ENCODE measurements at regions not wholly inside any gene's neighbourhood (a gene's known extent, or its start where the extent isn't known, plus 50 kb on each side); places are given as distances from the start of the nearest gene placed in this dataset.

DNA sequence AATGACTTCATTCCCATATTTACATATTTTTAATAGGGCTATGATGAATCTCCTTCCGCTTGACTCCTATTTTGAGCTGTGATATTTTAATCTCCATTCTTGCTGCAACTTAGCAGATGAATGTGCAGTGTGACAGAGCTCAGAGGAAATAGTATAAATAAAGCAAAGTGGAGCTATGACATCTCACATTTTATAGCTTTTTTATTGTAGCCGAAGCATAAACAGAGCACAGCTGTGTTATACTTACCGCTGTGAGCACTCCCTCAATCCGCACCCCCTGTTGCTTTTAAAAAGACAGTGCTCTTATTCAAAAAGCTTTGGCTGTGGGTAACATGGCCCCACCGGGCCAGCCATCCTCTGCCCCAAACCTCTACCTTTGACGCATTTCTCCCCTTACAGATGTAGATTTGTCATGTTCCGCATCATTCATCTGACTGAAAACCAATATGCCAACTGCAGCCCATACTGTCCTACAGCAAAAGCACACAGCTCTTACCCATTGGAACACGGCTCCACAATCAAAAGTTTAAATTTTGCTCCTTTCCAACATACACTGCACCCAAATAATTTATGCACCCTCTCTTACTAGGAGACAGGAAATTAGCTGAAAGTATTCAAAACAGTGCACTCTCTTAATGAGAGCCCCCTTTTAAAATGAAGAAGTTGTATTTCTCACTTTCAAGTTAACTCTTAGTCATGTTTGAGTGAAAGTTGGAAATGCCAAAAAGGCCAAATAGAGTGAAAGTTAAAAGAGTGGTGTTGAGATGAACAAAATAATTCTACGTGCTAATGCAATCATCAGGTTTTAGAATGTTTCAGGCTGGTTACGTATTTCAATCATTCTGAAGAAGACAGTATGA is 429.3 kb upstream of the SOX5 start:
- Histone ChIP-seq H3K27ac (ENCODE audit: low read length) (no peak overlapping the region), H3K79me2 (replicated peaks; ENCODE audit: insufficient read depth, low read length) (no peaks in the 10 kb centered on the region), H3K27me3 (ENCODE audit: insufficient read depth, low read depth, low read length) (no peaks in the 10 kb centered on the region), H3F3A (ENCODE audit: insufficient read depth, low read length, poor library complexity, severe bottlenecking) (no peaks in the 10 kb centered on the region), H3K9ac (ENCODE audit: low read length) (no peak overlapping the region), H3K9me3 (ENCODE audit: low read length) (no peaks in the 10 kb centered on the region), H2AFZ (ENCODE audit: low read depth, low read length) (no peak overlapping the region), H4K20me1 (ENCODE audit: insufficient read depth) (no peaks in the 10 kb centered on the region), H3K9me2 (ENCODE audit: insufficient read depth, low read length) (no peaks in the 10 kb centered on the region), H3K4me3 (ENCODE audit: low read length) (no peak overlapping the region), H3K36me3 (ENCODE audit: insufficient read depth, low read length) (no peaks in the 10 kb centered on the region), H3K4me2 (ENCODE audit: low read length) (no peak overlapping the region)
- TF ChIP-seq RAD21 (conservative IDR thresholded peaks at IDR 0.05) = no peak
- TF ChIP-seq REST (IDR thresholded peaks at IDR 0.05; ENCODE audit: borderline replicate concordance) = no peak
- TF ChIP-seq MXI1 (conservative IDR thresholded peaks at IDR 0.05; ENCODE audit: poor library complexity, severe bottlenecking) = no peak
- peak; percentile 65 for TF ChIP-seq POLR2AphosphoS5 (IDR thresholded peaks at IDR 0.05)

DNA sequence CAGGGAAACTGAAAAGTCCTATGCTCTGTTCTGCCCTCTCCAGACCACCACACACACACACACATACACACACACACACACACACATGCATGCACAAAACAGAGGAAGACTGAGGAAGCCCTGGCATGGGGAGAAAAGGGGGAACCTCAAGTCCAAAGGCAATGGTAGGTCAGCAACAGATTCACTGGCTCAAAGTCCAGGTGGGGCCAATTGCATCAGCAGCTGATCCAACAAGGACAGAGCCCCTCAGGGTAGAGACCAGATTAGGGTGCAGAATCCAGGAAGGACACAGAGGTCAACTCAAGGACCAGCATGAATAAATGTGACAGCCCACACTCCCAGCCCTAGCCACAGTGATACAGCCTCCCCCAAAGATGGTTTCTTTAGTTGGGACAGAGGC is 425.0 kb upstream of the SOX5 start:
- H3K4me3 ChIP-seq (ENCODE audit: low read length) = no peak overlapping the region
- H4K20me1 ChIP-seq (ENCODE audit: insufficient read depth) = no peaks in the 10 kb centered on the region
- H3K9me2 ChIP-seq (ENCODE audit: insufficient read depth, low read length) = no peaks in the 10 kb centered on the region
- no peaks in the 10 kb centered on the region for H3K36me3 ChIP-seq (ENCODE audit: insufficient read depth, low read length)
- TF ChIP-seq TAF1 (IDR thresholded peaks at IDR 0.05; ENCODE audit: low read depth) = no peak
- no peak for TF ChIP-seq REST (IDR thresholded peaks at IDR 0.05; ENCODE audit: borderline replicate concordance)
- TF ChIP-seq RAD21 (conservative IDR thresholded peaks at IDR 0.05) = no peak
- TF ChIP-seq SMC3 (conservative IDR thresholded peaks at IDR 0.05; ENCODE audit: poor library complexity) = no peak
- TF ChIP-seq EP300 (conservative IDR thresholded peaks at IDR 0.05; ENCODE audit: poor library complexity, severe bottlenecking) = no peak
- no peak for TF ChIP-seq EZH2 (IDR thresholded peaks at IDR 0.05; ENCODE audit: borderline replicate concordance, insufficient read depth, low read length, poor library complexity, severe bottlenecking)
- TF ChIP-seq POLR2AphosphoS5 (IDR thresholded peaks at IDR 0.05) = no peak
- TF ChIP-seq MXI1 (conservative IDR thresholded peaks at IDR 0.05; ENCODE audit: poor library complexity, severe bottlenecking) = no peak
- TF ChIP-seq, protein P1, sequence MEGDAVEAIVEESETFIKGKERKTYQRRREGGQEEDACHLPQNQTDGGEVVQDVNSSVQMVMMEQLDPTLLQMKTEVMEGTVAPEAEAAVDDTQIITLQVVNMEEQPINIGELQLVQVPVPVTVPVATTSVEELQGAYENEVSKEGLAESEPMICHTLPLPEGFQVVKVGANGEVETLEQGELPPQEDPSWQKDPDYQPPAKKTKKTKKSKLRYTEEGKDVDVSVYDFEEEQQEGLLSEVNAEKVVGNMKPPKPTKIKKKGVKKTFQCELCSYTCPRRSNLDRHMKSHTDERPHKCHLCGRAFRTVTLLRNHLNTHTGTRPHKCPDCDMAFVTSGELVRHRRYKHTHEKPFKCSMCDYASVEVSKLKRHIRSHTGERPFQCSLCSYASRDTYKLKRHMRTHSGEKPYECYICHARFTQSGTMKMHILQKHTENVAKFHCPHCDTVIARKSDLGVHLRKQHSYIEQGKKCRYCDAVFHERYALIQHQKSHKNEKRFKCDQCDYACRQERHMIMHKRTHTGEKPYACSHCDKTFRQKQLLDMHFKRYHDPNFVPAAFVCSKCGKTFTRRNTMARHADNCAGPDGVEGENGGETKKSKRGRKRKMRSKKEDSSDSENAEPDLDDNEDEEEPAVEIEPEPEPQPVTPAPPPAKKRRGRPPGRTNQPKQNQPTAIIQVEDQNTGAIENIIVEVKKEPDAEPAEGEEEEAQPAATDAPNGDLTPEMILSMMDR (IDR thresholded peaks at IDR 0.05; ENCODE audit: poor library complexity, severe bottlenecking) = no peak
- no peaks in the 10 kb centered on the region for H3K9me3 ChIP-seq (ENCODE audit: low read length)
- no peaks in the 10 kb centered on the region for H3K79me2 ChIP-seq (replicated peaks; ENCODE audit: insufficient read depth, low read length)
- H2AFZ ChIP-seq (ENCODE audit: low read depth, low read length) = no peak overlapping the region
- H3F3A ChIP-seq (ENCODE audit: insufficient read depth, low read length, poor library complexity, severe bottlenecking) = no peaks in the 10 kb centered on the region
- H3K27me3 ChIP-seq (ENCODE audit: insufficient read depth, low read depth, low read length) = no peaks in the 10 kb centered on the region
- H3K4me2 ChIP-seq (ENCODE audit: low read length) = no peak overlapping the region
- no peak overlapping the region for H3K9ac ChIP-seq (ENCODE audit: low read length)
- H3K27ac ChIP-seq (ENCODE audit: low read length) = no peak overlapping the region
